MM.1S (cell line): ENCODE measurements at regions not wholly inside any gene's neighbourhood (a gene's known extent, or its start where the extent isn't known, plus 50 kb on each side); places are given as distances from the start of the nearest gene placed in this dataset.

Experiments
- EZH2 ChIP-seq: fragments of 300-600 bp; sonication (generic); optimal IDR thresholded peaks from 2 replicates; pipeline ENCODE3; 2017; ENCODE audit warnings: low read depth, mild to moderate bottlenecking, antibody characterized with exemption, low read length, mixed read lengths
- EZH2phosphoT487 ChIP-seq: fragments of 300-600 bp; sonication (generic); IDR thresholded peaks from 2 replicates; pipeline ENCODE4 v1.6.1; 2018; ENCODE audit warnings: antibody characterized with exemption, low read length
- TF ChIP-seq, protein P1 (sequence below): fragments of 300-600 bp; sonication (generic); IDR thresholded peaks from 2 replicates; pipeline ENCODE4 v1.5.1; 2016; ENCODE audit warnings: antibody characterized with exemption, low read length, mixed read lengths

DNA sequence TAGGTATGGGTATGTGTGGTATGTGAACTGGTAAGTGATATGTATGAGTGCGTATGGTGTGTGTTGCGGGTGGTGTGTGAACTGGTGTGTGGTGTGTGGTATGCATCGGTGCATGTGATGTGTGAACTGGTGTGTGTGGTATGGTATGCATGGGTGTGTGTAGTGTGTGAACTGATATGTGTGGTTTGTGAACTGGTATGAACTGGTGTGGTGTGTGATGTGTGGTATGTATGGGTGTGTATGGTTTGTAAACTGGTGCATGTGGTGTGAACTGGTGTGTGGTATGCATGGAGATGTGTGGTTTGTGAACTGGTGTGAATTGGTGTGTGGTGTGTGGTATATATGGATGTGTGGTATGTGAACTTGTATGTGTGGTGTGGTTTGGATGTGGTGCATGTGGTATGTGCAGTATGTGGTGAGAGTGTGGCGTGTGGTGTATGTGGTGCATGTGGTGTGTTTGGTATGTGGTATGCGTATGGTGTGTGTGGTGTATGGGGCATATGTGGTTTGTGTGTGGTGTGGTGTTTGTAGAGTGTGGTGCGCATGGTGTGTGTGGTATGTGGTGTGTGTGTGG is 208.9 kb upstream of the TNP1 start:
- TF ChIP-seq, protein P1, sequence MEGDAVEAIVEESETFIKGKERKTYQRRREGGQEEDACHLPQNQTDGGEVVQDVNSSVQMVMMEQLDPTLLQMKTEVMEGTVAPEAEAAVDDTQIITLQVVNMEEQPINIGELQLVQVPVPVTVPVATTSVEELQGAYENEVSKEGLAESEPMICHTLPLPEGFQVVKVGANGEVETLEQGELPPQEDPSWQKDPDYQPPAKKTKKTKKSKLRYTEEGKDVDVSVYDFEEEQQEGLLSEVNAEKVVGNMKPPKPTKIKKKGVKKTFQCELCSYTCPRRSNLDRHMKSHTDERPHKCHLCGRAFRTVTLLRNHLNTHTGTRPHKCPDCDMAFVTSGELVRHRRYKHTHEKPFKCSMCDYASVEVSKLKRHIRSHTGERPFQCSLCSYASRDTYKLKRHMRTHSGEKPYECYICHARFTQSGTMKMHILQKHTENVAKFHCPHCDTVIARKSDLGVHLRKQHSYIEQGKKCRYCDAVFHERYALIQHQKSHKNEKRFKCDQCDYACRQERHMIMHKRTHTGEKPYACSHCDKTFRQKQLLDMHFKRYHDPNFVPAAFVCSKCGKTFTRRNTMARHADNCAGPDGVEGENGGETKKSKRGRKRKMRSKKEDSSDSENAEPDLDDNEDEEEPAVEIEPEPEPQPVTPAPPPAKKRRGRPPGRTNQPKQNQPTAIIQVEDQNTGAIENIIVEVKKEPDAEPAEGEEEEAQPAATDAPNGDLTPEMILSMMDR, result no peak
- TF ChIP-seq EZH2, result no peak
- TF ChIP-seq EZH2phosphoT487, result no peak
